Neural crest cell (in vitro differentiated cells): ENCODE measurements at regions not wholly inside any gene's neighbourhood (a gene's known extent, or its start where the extent isn't known, plus 50 kb on each side); places are given as distances from the start of the nearest gene placed in this dataset.

Source experiments
- DNase-seq: peaks from one replicate; pipeline ENCODE4 v3.0.0; 2021; ENCODE audit warnings: low read depth, mixed read lengths, low spot score
- H3K27ac Mint-ChIP-seq: one replicate; pipeline ENCODE4 v1.8.0; 2021; ENCODE audit warnings: mild to moderate bottlenecking, mixed read lengths; ENCODE audit not compliant: unreplicated experiment
- H3K27me3 Mint-ChIP-seq: 2 replicates; pipeline ENCODE4 v1.8.0; 2021; ENCODE audit warnings: low read depth, mild to moderate bottlenecking, mixed read lengths
- H3K36me3 Mint-ChIP-seq: 2 replicates; pipeline ENCODE4 v1.8.0; 2021; ENCODE audit warnings: low read depth, mild to moderate bottlenecking, mixed read lengths
- H3K4me1 Mint-ChIP-seq: 2 replicates; pipeline ENCODE4 v1.8.0; 2021; ENCODE audit warnings: mixed read lengths
- H3K4me3 Mint-ChIP-seq: one replicate; pipeline ENCODE4 v1.8.0; 2021; ENCODE audit warnings: mild to moderate bottlenecking, mixed read lengths
- H3K9me3 Mint-ChIP-seq: 2 replicates; pipeline ENCODE4 v1.8.0; 2021; ENCODE audit warnings: mixed read lengths
- CTCF ChIP-seq: fragments of 200-600 bp; sonication (generic); conservative IDR thresholded peaks from 2 replicates; pipeline ENCODE4 v1.5.0; 2021; ENCODE audit warnings: antibody characterized with exemption, mild to moderate bottlenecking

- no peak for TF ChIP-seq CTCF
- Mint-ChIP-seq H3K9me3 (no peaks in the 10 kb centered on the region), H3K4me3 (no peak overlapping the region), H3K27me3 (no peaks in the 10 kb centered on the region), H3K4me1 (peaks cover 9% of the 10 kb centered on the region), H3K36me3 (no peaks in the 10 kb centered on the region), H3K27ac (no peak overlapping the region)
- DNase-seq = no peak
Measured at GRCh38 chr12:105449431-105449830, 118.9 kb downstream of the C12orf75 start.

GRCh38 chr12:105451211-105451610, 120.7 kb downstream of the C12orf75 start:
- Mint-ChIP-seq H3K36me3 (no peaks in the 10 kb centered on the region), H3K4me3 (no peak overlapping the region), H3K27ac (no peak overlapping the region), H3K9me3 (no peaks in the 10 kb centered on the region), H3K27me3 (no peaks in the 10 kb centered on the region), H3K4me1 (no peaks in the 10 kb centered on the region)
- TF ChIP-seq CTCF = no peak
- no peak for DNase-seq

- no peak for TF ChIP-seq CTCF
- Mint-ChIP-seq H3K27ac (no peak overlapping the region), H3K4me3 (no peak overlapping the region), H3K4me1 (peaks cover under 1% of the 10 kb centered on the region), H3K27me3 (no peaks in the 10 kb centered on the region), H3K36me3 (no peaks in the 10 kb centered on the region), H3K9me3 (no peaks in the 10 kb centered on the region)
- no peak for DNase-seq
Measured at GRCh38 chr12:105451798-105452197, 121.3 kb downstream of the C12orf75 start.

- H3K4me3 Mint-ChIP-seq = no peak overlapping the region
- no peak for DNase-seq
- no peak for TF ChIP-seq CTCF
- H3K9me3 Mint-ChIP-seq = peaks cover 1% of the 10 kb centered on the region
- H3K4me1 Mint-ChIP-seq = peaks cover 6% of the 10 kb centered on the region
- H3K27me3 Mint-ChIP-seq = no peaks in the 10 kb centered on the region
- no peak overlapping the region for H3K27ac Mint-ChIP-seq
- peaks cover 3% of the 10 kb centered on the region for H3K36me3 Mint-ChIP-seq
Measured at GRCh38 chr12:105453316-105453715, 122.8 kb downstream of the C12orf75 start.

GRCh38 chr12:105454688-105455087, 124.2 kb downstream of the C12orf75 start:
- Mint-ChIP-seq H3K27ac (no peak overlapping the region), H3K36me3 (peaks cover 4% of the 10 kb centered on the region), H3K27me3 (no peaks in the 10 kb centered on the region), H3K4me1 (peaks cover 6% of the 10 kb centered on the region), H3K9me3 (peaks cover 2% of the 10 kb centered on the region), H3K4me3 (no peak overlapping the region)
- TF ChIP-seq CTCF = no peak
- DNase-seq = no peak

- Mint-ChIP-seq H3K4me1 (peaks cover 6% of the 10 kb centered on the region), H3K9me3 (peaks cover 2% of the 10 kb centered on the region), H3K27me3 (no peaks in the 10 kb centered on the region), H3K36me3 (peaks cover 4% of the 10 kb centered on the region), H3K4me3 (no peak overlapping the region), H3K27ac (no peak overlapping the region)
- TF ChIP-seq CTCF = no peak
- no peak for DNase-seq
Measured at GRCh38 chr12:105455261-105455660, 124.8 kb downstream of the C12orf75 start.
